ENCODE measurements at regions not wholly inside any gene's neighbourhood (a gene's known extent, or its start where the extent isn't known, plus 50 kb on each side); places are given as distances from the start of the nearest gene placed in this dataset.

GRCh38 chr22:48318575-48319320 lies 1508.9 kb downstream of the BRD1 start:
- TF ChIP-seq, protein P1, sequence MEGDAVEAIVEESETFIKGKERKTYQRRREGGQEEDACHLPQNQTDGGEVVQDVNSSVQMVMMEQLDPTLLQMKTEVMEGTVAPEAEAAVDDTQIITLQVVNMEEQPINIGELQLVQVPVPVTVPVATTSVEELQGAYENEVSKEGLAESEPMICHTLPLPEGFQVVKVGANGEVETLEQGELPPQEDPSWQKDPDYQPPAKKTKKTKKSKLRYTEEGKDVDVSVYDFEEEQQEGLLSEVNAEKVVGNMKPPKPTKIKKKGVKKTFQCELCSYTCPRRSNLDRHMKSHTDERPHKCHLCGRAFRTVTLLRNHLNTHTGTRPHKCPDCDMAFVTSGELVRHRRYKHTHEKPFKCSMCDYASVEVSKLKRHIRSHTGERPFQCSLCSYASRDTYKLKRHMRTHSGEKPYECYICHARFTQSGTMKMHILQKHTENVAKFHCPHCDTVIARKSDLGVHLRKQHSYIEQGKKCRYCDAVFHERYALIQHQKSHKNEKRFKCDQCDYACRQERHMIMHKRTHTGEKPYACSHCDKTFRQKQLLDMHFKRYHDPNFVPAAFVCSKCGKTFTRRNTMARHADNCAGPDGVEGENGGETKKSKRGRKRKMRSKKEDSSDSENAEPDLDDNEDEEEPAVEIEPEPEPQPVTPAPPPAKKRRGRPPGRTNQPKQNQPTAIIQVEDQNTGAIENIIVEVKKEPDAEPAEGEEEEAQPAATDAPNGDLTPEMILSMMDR (IDR thresholded peaks at IDR 0.05): no peak
- TF ChIP-seq ZFX (IDR thresholded peaks at IDR 0.05; ENCODE audit: borderline replicate concordance): no peak
- H3K27ac ChIP-seq: no peak overlapping the region

DNA sequence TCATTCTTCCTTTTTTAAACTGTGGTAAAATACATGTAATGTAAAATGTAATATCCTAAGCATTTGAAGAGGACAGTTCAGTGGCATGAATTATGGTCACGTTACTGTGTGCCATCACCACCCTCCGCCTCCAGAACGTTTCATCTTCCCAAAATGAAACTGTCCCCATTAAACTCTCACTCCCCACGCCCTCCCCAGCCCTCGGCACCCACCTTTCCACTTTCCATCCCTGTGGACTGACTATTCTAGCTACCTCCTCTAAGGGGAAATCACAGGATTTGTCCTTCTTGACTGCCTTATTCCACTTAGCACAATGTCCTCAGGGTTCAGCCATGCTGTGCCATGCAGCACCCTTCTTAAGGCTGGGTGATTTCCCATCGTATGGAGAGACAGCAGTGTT lies 1509.5 kb downstream of the BRD1 start:
- no peak overlapping the region for H3K27ac ChIP-seq
- TF ChIP-seq, protein P1 (IDR thresholded peaks at IDR 0.05): no peak
- TF ChIP-seq ZFX (IDR thresholded peaks at IDR 0.05; ENCODE audit: borderline replicate concordance): no peak

DNA sequence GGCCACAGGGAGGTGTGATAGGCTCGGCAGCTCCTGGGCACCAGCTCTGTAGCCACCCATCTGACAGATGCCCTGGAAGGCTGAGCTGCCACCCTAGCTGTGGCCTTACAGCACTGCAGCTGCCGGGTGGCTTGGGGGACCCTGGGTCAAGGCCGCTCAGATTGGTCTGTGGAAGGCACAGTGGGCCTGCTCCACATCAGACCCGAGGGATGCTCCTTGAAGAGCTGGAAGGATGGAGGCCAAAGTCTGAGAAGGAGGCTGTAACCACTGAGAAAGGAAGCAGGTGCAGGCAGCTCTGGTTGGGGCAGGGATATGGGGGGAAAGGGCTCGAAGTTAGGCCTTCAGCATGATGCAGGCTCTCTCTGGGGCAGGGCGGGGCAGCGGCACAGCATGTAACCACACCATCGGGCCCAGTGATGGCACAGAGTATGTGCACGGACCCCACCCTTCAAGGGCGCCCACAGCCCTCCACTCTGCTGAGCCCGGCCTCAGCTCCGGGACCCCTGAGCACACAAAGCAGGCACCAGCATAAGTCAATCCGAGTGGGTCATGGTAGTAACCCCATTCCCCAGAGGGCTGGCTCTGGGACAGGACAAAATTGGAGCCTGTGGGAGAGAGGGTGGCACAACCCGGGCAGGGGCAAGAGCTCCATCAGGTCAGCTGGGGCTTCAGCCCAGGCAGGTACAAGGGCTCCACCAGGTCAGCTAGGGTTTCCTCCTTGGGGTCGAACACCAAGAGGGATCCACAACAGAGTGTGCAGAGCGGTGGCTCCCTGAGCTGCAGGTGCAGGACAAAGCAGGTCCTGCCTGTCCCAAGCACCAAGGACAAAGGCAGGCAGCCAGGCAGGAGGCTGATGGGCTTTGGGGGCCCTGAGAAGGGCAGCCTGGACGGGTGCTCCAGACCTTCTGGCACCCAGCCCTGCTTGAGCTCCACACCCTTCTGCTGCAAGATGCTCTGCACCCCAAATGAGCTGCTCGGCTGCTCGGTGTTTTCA lies 1511.1 kb downstream of the BRD1 start:
- TF ChIP-seq, protein P1 (IDR thresholded peaks at IDR 0.05): no peak
- TF ChIP-seq ZFX (IDR thresholded peaks at IDR 0.05; ENCODE audit: borderline replicate concordance): no peak
- H3K27ac ChIP-seq: no peak overlapping the region

- H3K27ac ChIP-seq: no peak overlapping the region
- TF ChIP-seq, protein P1 (IDR thresholded peaks at IDR 0.05): no peak
- TF ChIP-seq ZFX (IDR thresholded peaks at IDR 0.05; ENCODE audit: borderline replicate concordance): no peak
Measured at GRCh38 chr22:48315439-48316256, 1512.0 kb downstream of the BRD1 start.

DNA sequence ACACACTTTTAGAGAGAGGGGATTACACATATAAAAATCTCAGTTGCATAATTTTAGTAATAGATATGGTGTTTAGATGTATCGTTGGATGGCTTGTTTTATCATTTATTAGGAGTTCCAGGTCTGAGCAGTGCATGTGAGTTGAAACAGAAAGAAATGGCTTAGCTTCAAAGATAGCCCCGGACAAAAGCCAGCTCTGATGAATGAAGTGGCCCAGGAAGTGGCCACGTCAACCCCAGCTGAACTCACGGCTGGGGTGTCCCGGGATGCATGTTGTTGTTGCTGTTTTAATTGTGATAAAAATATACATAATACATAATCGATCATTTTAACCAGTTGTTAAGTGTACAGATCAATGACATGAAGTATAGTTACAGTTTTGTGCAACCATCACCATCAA lies 1513.6 kb downstream of the BRD1 start:
- H3K27ac ChIP-seq: no peak overlapping the region
- TF ChIP-seq, protein P1 (IDR thresholded peaks at IDR 0.05): no peak
- TF ChIP-seq ZFX (IDR thresholded peaks at IDR 0.05; ENCODE audit: borderline replicate concordance): no peak

DNA sequence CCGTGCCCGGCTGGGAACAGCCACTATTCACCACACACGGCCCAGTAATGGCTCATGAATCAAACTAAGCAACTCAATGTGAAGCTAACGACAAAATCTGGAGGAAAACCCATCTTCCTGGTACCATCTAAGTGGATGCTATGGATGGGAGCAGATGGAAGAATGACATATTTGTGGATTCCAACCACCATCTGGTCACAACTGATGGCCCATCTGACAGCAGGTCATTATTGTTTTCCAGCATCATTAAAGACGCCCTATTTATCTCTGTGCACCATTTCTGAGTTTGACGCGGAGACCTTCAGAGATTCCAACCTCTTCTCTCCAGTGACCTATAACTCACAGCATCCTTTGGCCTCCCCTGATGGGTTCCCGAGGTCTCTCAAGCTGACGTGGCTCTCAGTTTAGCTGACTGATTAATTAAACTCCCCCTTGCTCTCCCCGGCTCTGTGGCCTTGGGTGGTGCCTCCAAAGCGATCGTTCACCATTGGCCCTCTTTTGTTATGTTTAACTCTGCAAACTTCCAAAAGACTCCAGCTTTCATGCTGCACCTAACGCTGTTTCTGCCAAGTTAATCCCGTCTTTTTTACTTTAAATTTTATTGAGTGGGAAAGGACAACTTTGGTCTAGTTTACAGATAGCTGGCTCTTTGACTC lies 1514.4 kb downstream of the BRD1 start:
- TF ChIP-seq, protein P1 (IDR thresholded peaks at IDR 0.05): no peak
- no peak for TF ChIP-seq ZFX (IDR thresholded peaks at IDR 0.05; ENCODE audit: borderline replicate concordance)
- H3K27ac ChIP-seq: no peak overlapping the region
